ENCODE measurements at regions not wholly inside any gene's neighbourhood (a gene's known extent, or its start where the extent isn't known, plus 50 kb on each side); places are given as distances from the start of the nearest gene placed in this dataset.

- H3K4me3 ChIP-seq (ENCODE audit: insufficient read depth, low read depth, low read length): no peak overlapping the region
- no peaks in the 10 kb centered on the region for H3K36me3 ChIP-seq (ENCODE audit: insufficient read depth, low read length)
- DNase-seq (ENCODE audit: low read depth) (no peak), FAIRE-seq (no peak)
- H3K27ac Mint-ChIP-seq (ENCODE audit: unreplicated experiment): no peak overlapping the region
- no peaks in the 10 kb centered on the region for H3K79me2 ChIP-seq (ENCODE audit: insufficient read depth, low read length)
- H3K4me3 Mint-ChIP-seq (ENCODE audit: unreplicated experiment): no peak overlapping the region
- H3K4me1 Mint-ChIP-seq (ENCODE audit: low read depth, unreplicated experiment): no peaks in the 10 kb centered on the region
- H3K9me3 Mint-ChIP-seq (ENCODE audit: unreplicated experiment): no peaks in the 10 kb centered on the region
- no peaks in the 10 kb centered on the region for H3K4me1 ChIP-seq (ENCODE audit: insufficient read depth, low read length)
- no peak overlapping the region for H3K9ac ChIP-seq (ENCODE audit: low read length)
- H3K27me3 ChIP-seq (ENCODE audit: insufficient read depth, low read length): no peaks in the 10 kb centered on the region
- H2AFZ ChIP-seq (ENCODE audit: low read depth, low read length): no peak overlapping the region
- H3K9me3 ChIP-seq (ENCODE audit: insufficient read depth, low read depth, low read length): no peaks in the 10 kb centered on the region
- no peak for TF ChIP-seq CTCF (IDR thresholded peaks at IDR 0.05; ENCODE audit: insufficient read depth, low read depth, low read length)
- TF ChIP-seq EZH2 (IDR thresholded peaks at IDR 0.05; ENCODE audit: insufficient read depth, low read length): no peak
- H3K4me2 ChIP-seq (ENCODE audit: low read length): no peak overlapping the region
- H3K27ac ChIP-seq (ENCODE audit: low read depth, low read length): no peak overlapping the region
- no peaks in the 10 kb centered on the region for H4K20me1 ChIP-seq (ENCODE audit: insufficient read depth, low read length)
- H3K27me3 Mint-ChIP-seq (ENCODE audit: low read depth, unreplicated experiment): peaks cover 6% of the 10 kb centered on the region
- no peaks in the 10 kb centered on the region for H3K36me3 Mint-ChIP-seq (ENCODE audit: low read depth, unreplicated experiment)
These were observed 294.6 kb downstream of the GAS1 start for GRCh38 chr9:86652736-86653135.

- H3K4me1 ChIP-seq (ENCODE audit: insufficient read depth, low read length): no peaks in the 10 kb centered on the region
- peaks cover 4% of the 10 kb centered on the region for H3K27me3 ChIP-seq (ENCODE audit: insufficient read depth, low read length)
- FAIRE-seq (no peak), DNase-seq (ENCODE audit: low read depth) (no peak)
- Mint-ChIP-seq H3K27me3 (ENCODE audit: low read depth, unreplicated experiment) (peaks cover 6% of the 10 kb centered on the region), H3K4me3 (ENCODE audit: unreplicated experiment) (no peak overlapping the region), H3K27ac (ENCODE audit: unreplicated experiment) (no peak overlapping the region), H3K36me3 (ENCODE audit: low read depth, unreplicated experiment) (no peaks in the 10 kb centered on the region), H3K9me3 (ENCODE audit: unreplicated experiment) (no peaks in the 10 kb centered on the region), H3K4me1 (ENCODE audit: low read depth, unreplicated experiment) (no peaks in the 10 kb centered on the region)
- H3K9me3 ChIP-seq (ENCODE audit: insufficient read depth, low read depth, low read length): no peaks in the 10 kb centered on the region
- H3K27ac ChIP-seq (ENCODE audit: low read depth, low read length): no peak overlapping the region
- no peaks in the 10 kb centered on the region for H4K20me1 ChIP-seq (ENCODE audit: insufficient read depth, low read length)
- no peaks in the 10 kb centered on the region for H3K79me2 ChIP-seq (ENCODE audit: insufficient read depth, low read length)
- no peak overlapping the region for H3K4me3 ChIP-seq (ENCODE audit: insufficient read depth, low read depth, low read length)
- H3K4me2 ChIP-seq (ENCODE audit: low read length): no peak overlapping the region
- H3K9ac ChIP-seq (ENCODE audit: low read length): no peak overlapping the region
- TF ChIP-seq EZH2 (IDR thresholded peaks at IDR 0.05; ENCODE audit: insufficient read depth, low read length) (no peak), CTCF (IDR thresholded peaks at IDR 0.05; ENCODE audit: insufficient read depth, low read depth, low read length) (no peak)
- no peak overlapping the region for H2AFZ ChIP-seq (ENCODE audit: low read depth, low read length)
- H3K36me3 ChIP-seq (ENCODE audit: insufficient read depth, low read length): no peaks in the 10 kb centered on the region
These were observed 295.7 kb upstream of the TUT7 start for GRCh38 chr9:86649913-86650312.

GRCh38 chr9:86648828-86649170, 294.6 kb upstream of the TUT7 start:
- H3K27ac ChIP-seq (ENCODE audit: low read depth, low read length): no peak overlapping the region
- no peaks in the 10 kb centered on the region for H3K4me1 ChIP-seq (ENCODE audit: insufficient read depth, low read length)
- H3K9me3 Mint-ChIP-seq (ENCODE audit: unreplicated experiment): no peaks in the 10 kb centered on the region
- H3K36me3 Mint-ChIP-seq (ENCODE audit: low read depth, unreplicated experiment): no peaks in the 10 kb centered on the region
- TF ChIP-seq EZH2 (IDR thresholded peaks at IDR 0.05; ENCODE audit: insufficient read depth, low read length) (no peak), CTCF (IDR thresholded peaks at IDR 0.05; ENCODE audit: insufficient read depth, low read depth, low read length) (no peak)
- no peaks in the 10 kb centered on the region for H3K79me2 ChIP-seq (ENCODE audit: insufficient read depth, low read length)
- H3K27ac Mint-ChIP-seq (ENCODE audit: unreplicated experiment): no peak overlapping the region
- FAIRE-seq (no peak), DNase-seq (ENCODE audit: low read depth) (no peak)
- no peaks in the 10 kb centered on the region for H3K4me1 Mint-ChIP-seq (ENCODE audit: low read depth, unreplicated experiment)
- H3K4me3 ChIP-seq (ENCODE audit: insufficient read depth, low read depth, low read length): no peak overlapping the region
- H3K9me3 ChIP-seq (ENCODE audit: insufficient read depth, low read depth, low read length): no peaks in the 10 kb centered on the region
- no peaks in the 10 kb centered on the region for H3K36me3 ChIP-seq (ENCODE audit: insufficient read depth, low read length)
- no peak overlapping the region for H3K9ac ChIP-seq (ENCODE audit: low read length)
- H3K27me3 ChIP-seq (ENCODE audit: insufficient read depth, low read length): peaks cover 14% of the 10 kb centered on the region
- H3K27me3 Mint-ChIP-seq (ENCODE audit: low read depth, unreplicated experiment): peaks cover 6% of the 10 kb centered on the region
- H3K4me2 ChIP-seq (ENCODE audit: low read length): no peak overlapping the region
- H4K20me1 ChIP-seq (ENCODE audit: insufficient read depth, low read length): no peaks in the 10 kb centered on the region
- H2AFZ ChIP-seq (ENCODE audit: low read depth, low read length): no peak overlapping the region
- H3K4me3 Mint-ChIP-seq (ENCODE audit: unreplicated experiment): no peak overlapping the region

Data from astrocyte (in vitro differentiated cells and primary cell).